HepG2 (cell line): ENCODE measurements at regions not wholly inside any gene's neighbourhood (a gene's known extent, or its start where the extent isn't known, plus 50 kb on each side); places are given as distances from the start of the nearest gene placed in this dataset.

ENCODE experiments used
- BCL6 ChIP-seq: IDR thresholded peaks from 2 replicates; pipeline ENCODE4 v1.6.1; 2016; ENCODE audit warnings: missing genetic modification reagents, missing compliant biosample characterization
- ERF ChIP-seq: IDR thresholded peaks from 2 replicates; pipeline ENCODE4 v1.6.1; 2018; ENCODE audit warnings: missing biosample characterization, missing genetic modification reagents
- ESRRA ChIP-seq: sonication (generic); formaldehyde crosslinking; IDR thresholded peaks from 2 replicates; pipeline ENCODE4 v1.5.1; 2020; ENCODE audit warnings: mild to moderate bottlenecking, low read depth, missing genetic modification reagents
- KAT8 ChIP-seq: IDR thresholded peaks from 2 replicates; pipeline ENCODE4 v1.6.1; 2016; ENCODE audit warnings: missing genetic modification reagents, missing compliant biosample characterization
- MIXL1 ChIP-seq: IDR thresholded peaks from 2 replicates; pipeline ENCODE4 v1.6.1; 2016
- NCOA2 ChIP-seq: sonication (generic); formaldehyde crosslinking; IDR thresholded peaks from 2 replicates; pipeline ENCODE4 v1.8.0; 2022; ENCODE audit warnings: inconsistent platforms
- NR2F6 ChIP-seq, 2 experiments: IDR thresholded peaks; 2 replicates each; pipeline ENCODE4 v1.6.1; 2016; ENCODE audit warnings: antibody characterized with exemption in 1 of 2, mild to moderate bottlenecking in 1 of 2
- PATZ1 ChIP-seq: sonication (generic); formaldehyde crosslinking; IDR thresholded peaks from 2 replicates; pipeline ENCODE4 v1.4.0; 2020; ENCODE audit warnings: missing genetic modification reagents
- POGZ ChIP-seq: sonication (generic); formaldehyde crosslinking; IDR thresholded peaks from 2 replicates; pipeline ENCODE4 v1.4.0; 2020; ENCODE audit warnings: mild to moderate bottlenecking, missing genetic modification reagents
- PPARG ChIP-seq: conservative IDR thresholded peaks from 2 replicates; pipeline ENCODE4 v1.6.1; 2016; ENCODE audit warnings: missing biosample characterization, missing genetic modification reagents
- SALL1 ChIP-seq: sonication (generic); formaldehyde crosslinking; IDR thresholded peaks from 2 replicates; pipeline ENCODE4 v1.8.0; 2022; ENCODE audit warnings: mild to moderate bottlenecking, missing genetic modification reagents
- YEATS2 ChIP-seq: sonication (generic); formaldehyde crosslinking; IDR thresholded peaks from 2 replicates; pipeline ENCODE4 v1.4.0; 2020; ENCODE audit warnings: missing genetic modification reagents, borderline replicate concordance
- ZMYM4 ChIP-seq: sonication (generic); formaldehyde crosslinking; IDR thresholded peaks from 2 replicates; pipeline ENCODE4 v1.8.1; 2023; ENCODE audit warnings: mild to moderate bottlenecking, missing genetic modification reagents
- ZNF430 ChIP-seq: sonication (generic); formaldehyde crosslinking; IDR thresholded peaks from 2 replicates; pipeline ENCODE4 v1.9.0; 2021; ENCODE audit warnings: mild to moderate bottlenecking, missing genetic modification reagents
- TF ChIP-seq, protein P1 (sequence below): sonication (generic); formaldehyde crosslinking; IDR thresholded peaks from 2 replicates; pipeline ENCODE4 v1.5.0; 2020; ENCODE audit warnings: mild to moderate bottlenecking, missing genetic modification reagents, borderline replicate concordance
- TF ChIP-seq, protein P2 (sequence below), 2 experiments: fragments of 450-650 bp in 1 of 2; sonication (generic) in 1 of 2; formaldehyde crosslinking in 1 of 2; IDR thresholded peaks; 2 replicates each; pipeline versions ENCODE4 v1.6.1 to v1.8.0; 2016 to 2022; ENCODE audit warnings: antibody characterized with exemption in 1 of 2, mild to moderate bottlenecking in 1 of 2, missing genetic modification reagents in 1 of 2

GRCh38 chr14:89506891-89507452 is 89.9 kb upstream of the FOXN3 start (continued):
- TF ChIP-seq ESRRA (0 out of 2 replicates have a peak, but pooled peaks have one; percentile 27), ERF (CRISPR knock-in tag) (0 out of 2 replicates have a peak, but pooled peaks have one; percentile 18), BCL6 (peak; percentile 94), YEATS2 (CRISPR knock-in tag) (0 out of 2 replicates have a peak, but pooled peaks have one; percentile 4), KAT8 (CRISPR knock-in tag) (0 out of 2 replicates have a peak, but pooled peaks have one; percentile 28), NCOA2 (CRISPR knock-in tag) (peak; percentile 75), SALL1 (CRISPR knock-in tag) (peak; percentile 85), MIXL1 (CRISPR knock-in tag) (peak; percentile 44; the same call in 1 of the 2 replicates), POGZ (CRISPR knock-in tag) (peak; percentile 67; the same call in 1 of the 2 replicates), NR2F6 (IDR thresholded peaks at IDR 0.05) (peak; percentile 58), NR2F6 (CRISPR knock-in tag; IDR thresholded peaks at IDR 0.05) (peak; percentile 43; the same call in 1 of the 2 replicates), PATZ1 (0 out of 2 replicates have a peak, but pooled peaks have one; percentile 19), PPARG (CRISPR knock-in tag) (0 out of 2 replicates have a peak, but pooled peaks have one; percentile 32), ZNF430 (CRISPR knock-in tag) (peak; percentile 34; the same call in 1 of the 2 replicates), ZMYM4 (CRISPR knock-in tag) (peak; percentile 51; the same call in 1 of the 2 replicates)
- TF ChIP-seq, protein P1, sequence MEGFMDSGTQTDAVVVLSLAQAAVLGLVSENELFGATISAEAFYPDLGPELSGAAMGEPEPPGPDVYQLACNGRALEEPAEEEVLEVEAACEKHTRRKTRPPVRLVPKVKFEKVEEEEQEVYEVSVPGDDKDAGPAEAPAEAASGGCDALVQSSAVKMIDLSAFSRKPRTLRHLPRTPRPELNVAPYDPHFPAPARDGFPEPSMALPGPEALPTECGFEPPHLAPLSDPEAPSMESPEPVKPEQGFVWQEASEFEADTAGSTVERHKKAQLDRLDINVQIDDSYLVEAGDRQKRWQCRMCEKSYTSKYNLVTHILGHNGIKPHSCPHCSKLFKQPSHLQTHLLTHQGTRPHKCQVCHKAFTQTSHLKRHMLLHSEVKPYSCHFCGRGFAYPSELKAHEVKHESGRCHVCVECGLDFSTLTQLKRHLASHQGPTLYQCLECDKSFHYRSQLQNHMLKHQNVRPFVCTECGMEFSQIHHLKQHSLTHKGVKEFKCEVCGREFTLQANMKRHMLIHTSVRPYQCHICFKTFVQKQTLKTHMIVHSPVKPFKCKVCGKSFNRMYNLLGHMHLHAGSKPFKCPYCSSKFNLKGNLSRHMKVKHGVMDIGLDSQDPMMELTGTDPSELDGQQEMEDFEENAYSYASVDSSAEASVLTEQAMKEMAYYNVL = peak; percentile 87; the same call in 1 of the 2 replicates
- TF ChIP-seq, protein P2, sequence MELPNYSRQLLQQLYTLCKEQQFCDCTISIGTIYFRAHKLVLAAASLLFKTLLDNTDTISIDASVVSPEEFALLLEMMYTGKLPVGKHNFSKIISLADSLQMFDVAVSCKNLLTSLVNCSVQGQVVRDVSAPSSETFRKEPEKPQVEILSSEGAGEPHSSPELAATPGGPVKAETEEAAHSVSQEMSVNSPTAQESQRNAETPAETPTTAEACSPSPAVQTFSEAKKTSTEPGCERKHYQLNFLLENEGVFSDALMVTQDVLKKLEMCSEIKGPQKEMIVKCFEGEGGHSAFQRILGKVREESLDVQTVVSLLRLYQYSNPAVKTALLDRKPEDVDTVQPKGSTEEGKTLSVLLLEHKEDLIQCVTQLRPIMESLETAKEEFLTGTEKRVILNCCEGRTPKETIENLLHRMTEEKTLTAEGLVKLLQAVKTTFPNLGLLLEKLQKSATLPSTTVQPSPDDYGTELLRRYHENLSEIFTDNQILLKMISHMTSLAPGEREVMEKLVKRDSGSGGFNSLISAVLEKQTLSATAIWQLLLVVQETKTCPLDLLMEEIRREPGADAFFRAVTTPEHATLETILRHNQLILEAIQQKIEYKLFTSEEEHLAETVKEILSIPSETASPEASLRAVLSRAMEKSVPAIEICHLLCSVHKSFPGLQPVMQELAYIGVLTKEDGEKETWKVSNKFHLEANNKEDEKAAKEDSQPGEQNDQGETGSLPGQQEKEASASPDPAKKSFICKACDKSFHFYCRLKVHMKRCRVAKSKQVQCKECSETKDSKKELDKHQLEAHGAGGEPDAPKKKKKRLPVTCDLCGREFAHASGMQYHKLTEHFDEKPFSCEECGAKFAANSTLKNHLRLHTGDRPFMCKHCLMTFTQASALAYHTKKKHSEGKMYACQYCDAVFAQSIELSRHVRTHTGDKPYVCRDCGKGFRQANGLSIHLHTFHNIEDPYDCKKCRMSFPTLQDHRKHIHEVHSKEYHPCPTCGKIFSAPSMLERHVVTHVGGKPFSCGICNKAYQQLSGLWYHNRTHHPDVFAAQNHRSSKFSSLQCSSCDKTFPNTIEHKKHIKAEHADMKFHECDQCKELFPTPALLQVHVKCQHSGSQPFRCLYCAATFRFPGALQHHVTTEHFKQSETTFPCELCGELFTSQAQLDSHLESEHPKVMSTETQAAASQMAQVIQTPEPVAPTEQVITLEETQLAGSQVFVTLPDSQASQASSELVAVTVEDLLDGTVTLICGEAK (IDR thresholded peaks at IDR 0.05) = peak; percentile 92
- TF ChIP-seq, protein P2 (CRISPR knock-in tag; IDR thresholded peaks at IDR 0.05) = peak; percentile 96
